ENCODE measurements at regions not wholly inside any gene's neighbourhood (a gene's known extent, or its start where the extent isn't known, plus 50 kb on each side); places are given as distances from the start of the nearest gene placed in this dataset.

DNA sequence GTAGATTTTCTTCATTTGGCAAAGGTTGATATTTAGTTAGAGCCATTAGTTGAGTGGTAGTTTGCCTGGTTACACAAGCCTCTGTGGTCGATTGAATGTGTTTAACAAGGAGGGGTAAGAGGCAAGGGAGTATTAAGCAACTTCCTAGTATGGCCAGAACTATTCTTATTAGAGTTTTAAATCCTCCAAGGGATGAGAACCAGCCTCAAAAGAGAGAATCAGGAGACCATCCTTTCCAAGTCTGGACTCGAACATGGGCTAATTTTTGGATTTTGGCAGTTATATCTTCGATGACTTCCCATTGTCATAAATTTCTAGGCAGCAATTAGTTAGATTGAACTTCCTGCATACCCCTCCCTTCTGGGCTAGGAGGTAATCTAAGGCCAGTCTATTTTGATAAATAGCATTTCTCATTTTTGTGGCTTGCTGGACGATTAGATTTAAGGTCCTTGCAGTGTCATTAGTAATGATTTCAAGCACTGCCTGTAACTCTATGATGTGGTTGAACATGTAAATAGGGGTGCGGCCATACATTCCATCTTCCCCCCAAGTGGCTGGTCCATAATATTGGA lies 219.5 kb upstream of the KCND2 start:
- TF ChIP-seq, protein P1, sequence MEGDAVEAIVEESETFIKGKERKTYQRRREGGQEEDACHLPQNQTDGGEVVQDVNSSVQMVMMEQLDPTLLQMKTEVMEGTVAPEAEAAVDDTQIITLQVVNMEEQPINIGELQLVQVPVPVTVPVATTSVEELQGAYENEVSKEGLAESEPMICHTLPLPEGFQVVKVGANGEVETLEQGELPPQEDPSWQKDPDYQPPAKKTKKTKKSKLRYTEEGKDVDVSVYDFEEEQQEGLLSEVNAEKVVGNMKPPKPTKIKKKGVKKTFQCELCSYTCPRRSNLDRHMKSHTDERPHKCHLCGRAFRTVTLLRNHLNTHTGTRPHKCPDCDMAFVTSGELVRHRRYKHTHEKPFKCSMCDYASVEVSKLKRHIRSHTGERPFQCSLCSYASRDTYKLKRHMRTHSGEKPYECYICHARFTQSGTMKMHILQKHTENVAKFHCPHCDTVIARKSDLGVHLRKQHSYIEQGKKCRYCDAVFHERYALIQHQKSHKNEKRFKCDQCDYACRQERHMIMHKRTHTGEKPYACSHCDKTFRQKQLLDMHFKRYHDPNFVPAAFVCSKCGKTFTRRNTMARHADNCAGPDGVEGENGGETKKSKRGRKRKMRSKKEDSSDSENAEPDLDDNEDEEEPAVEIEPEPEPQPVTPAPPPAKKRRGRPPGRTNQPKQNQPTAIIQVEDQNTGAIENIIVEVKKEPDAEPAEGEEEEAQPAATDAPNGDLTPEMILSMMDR (IDR thresholded peaks at IDR 0.05), result no peak
- no peak for TF ChIP-seq POLR2A (IDR thresholded peaks at IDR 0.05)

All from tibial nerve (tissue), 3 donors.